ENCODE measurements at regions not wholly inside any gene's neighbourhood (a gene's known extent, or its start where the extent isn't known, plus 50 kb on each side); places are given as distances from the start of the nearest gene placed in this dataset.

GRCh38 chr13:89899302-89900103 lies 1448.0 kb upstream of the MIR17HG start:
- TF ChIP-seq CTCF (IDR thresholded peaks at IDR 0.05) (no peak), POLR2A (IDR thresholded peaks at IDR 0.05) (no peak)
- H3K27ac ChIP-seq = no peak overlapping the region
- DNase-seq = no peak
- H3K27me3 ChIP-seq = no peaks in the 10 kb centered on the region
- no peak overlapping the region for H3K4me3 ChIP-seq
- no peaks in the 10 kb centered on the region for H3K4me1 ChIP-seq
- 82 to 84% methylated on average over 5 of the region's 5 CpGs for WGBS, 2 donors
- H3K36me3 ChIP-seq = no peaks in the 10 kb centered on the region
- no peaks in the 10 kb centered on the region for H3K9me3 ChIP-seq
- intact Hi-C loops (cut with DNase I) = no loop called here

GRCh38 chr13:89900104-89900765 lies 1447.3 kb upstream of the MIR17HG start:
- H3K9me3 ChIP-seq = no peaks in the 10 kb centered on the region
- WGBS, 2 donors = 26 to 39% methylated on average over 5 of the region's 5 CpGs
- peak overlapping the region in 1 of 4 donors; percentile 30 for H3K4me3 ChIP-seq
- DNase-seq = no peak
- intact Hi-C loops (cut with DNase I) = no loop called here
- H3K36me3 ChIP-seq = no peaks in the 10 kb centered on the region
- no peak for TF ChIP-seq POLR2A (IDR thresholded peaks at IDR 0.05)
- no peak for TF ChIP-seq CTCF (IDR thresholded peaks at IDR 0.05)
- H3K27ac ChIP-seq = no peak overlapping the region
- no peaks in the 10 kb centered on the region for H3K27me3 ChIP-seq
- H3K4me1 ChIP-seq = no peaks in the 10 kb centered on the region

- Histone ChIP-seq H3K27me3 (no peaks in the 10 kb centered on the region), H3K9me3 (no peaks in the 10 kb centered on the region), H3K4me3 (no peak overlapping the region), H3K36me3 (no peaks in the 10 kb centered on the region), H3K27ac (no peak overlapping the region), H3K4me1 (no peaks in the 10 kb centered on the region)
- intact Hi-C loops (cut with DNase I) = no loop called here
- no peak for DNase-seq
- no peak for TF ChIP-seq POLR2A (IDR thresholded peaks at IDR 0.05)
- TF ChIP-seq CTCF (IDR thresholded peaks at IDR 0.05) = no peak
Observed at GRCh38 chr13:89902223-89902622, 1445.3 kb upstream of the MIR17HG start.

- intact Hi-C loops (cut with DNase I) = no loop called here
- H3K4me1 ChIP-seq = no peaks in the 10 kb centered on the region
- no peak overlapping the region for H3K27ac ChIP-seq
- H3K36me3 ChIP-seq = no peaks in the 10 kb centered on the region
- no peaks in the 10 kb centered on the region for H3K27me3 ChIP-seq
- WGBS, 2 donors = 64 to 75% methylated on average over 2 of the region's 2 CpGs
- TF ChIP-seq POLR2A (IDR thresholded peaks at IDR 0.05) (no peak), CTCF (IDR thresholded peaks at IDR 0.05) (no peak)
- no peak overlapping the region for H3K4me3 ChIP-seq
- no peak for DNase-seq
- no peaks in the 10 kb centered on the region for H3K9me3 ChIP-seq
Observed at GRCh38 chr13:89903115-89903514, 1444.4 kb upstream of the MIR17HG start.

- Histone ChIP-seq H3K4me3 (no peak overlapping the region), H3K27me3 (no peaks in the 10 kb centered on the region), H3K9me3 (no peaks in the 10 kb centered on the region), H3K4me1 (no peaks in the 10 kb centered on the region), H3K36me3 (no peaks in the 10 kb centered on the region), H3K27ac (no peak overlapping the region)
- DNase-seq = no peak
- no peak for TF ChIP-seq POLR2A (IDR thresholded peaks at IDR 0.05)
- TF ChIP-seq CTCF (IDR thresholded peaks at IDR 0.05) = no peak
- WGBS, 2 donors = 80 to 89% methylated on average over 9 to 12 of the region's 12 CpGs
- intact Hi-C loops (cut with DNase I) = no loop called here
Observed at GRCh38 chr13:89910166-89910565, 1437.3 kb upstream of the MIR17HG start.

Data from esophagus squamous epithelium (tissue), 5 donors.